Stimulated activated CD8-positive, alpha-beta memory T cell treated with anti-CD3 and anti-CD28 coated beads, Interleukin-15, amount 100 ng/mL, for 1 hour (primary cell): ENCODE measurements at regions not wholly inside any gene's neighbourhood (a gene's known extent, or its start where the extent isn't known, plus 50 kb on each side); places are given as distances from the start of the nearest gene placed in this dataset.
"Not testable (repeated sequence)": the region's sequence is repeated elsewhere in the genome, so short reads cannot be mapped to it uniquely, and the experiment has no call there.

Experiments
- DNase-seq: peaks from one replicate; pipeline ENCODE4 v3.0.0-alpha.2; 2020; ENCODE audit warnings: low read depth

- DNase-seq = no peak
These were observed 288.9 kb downstream of the EDEM1 start for GRCh38 chr3:5476403-5476802.

DNA sequence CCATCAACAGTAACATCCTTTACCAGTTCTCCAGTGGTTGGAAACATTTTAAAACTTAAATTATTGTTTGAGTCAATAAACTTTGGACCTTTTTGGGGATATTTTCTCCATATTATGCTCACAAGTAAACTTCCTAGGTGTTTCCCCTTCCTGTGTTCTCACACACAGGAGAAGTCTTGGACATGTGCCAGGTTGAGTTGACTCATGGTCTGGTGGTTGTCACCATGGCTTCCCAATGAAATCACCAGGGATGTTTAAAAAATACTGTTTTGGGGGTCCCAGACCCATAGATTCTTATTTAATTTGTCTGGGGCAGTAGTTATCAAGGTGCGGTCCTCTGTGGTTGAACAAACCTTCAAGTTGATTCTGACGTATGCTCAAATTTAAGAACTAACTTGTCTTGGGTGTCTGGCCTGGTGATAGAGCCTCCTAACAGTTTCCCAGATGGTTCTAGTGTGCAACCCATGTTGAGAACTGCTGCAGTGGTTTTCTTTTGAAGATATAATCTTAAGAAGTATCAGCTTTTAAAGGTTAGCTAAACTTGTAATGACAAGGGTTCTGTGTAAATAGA is 291.8 kb downstream of the EDEM1 start:
- DNase-seq = no peak

DNA sequence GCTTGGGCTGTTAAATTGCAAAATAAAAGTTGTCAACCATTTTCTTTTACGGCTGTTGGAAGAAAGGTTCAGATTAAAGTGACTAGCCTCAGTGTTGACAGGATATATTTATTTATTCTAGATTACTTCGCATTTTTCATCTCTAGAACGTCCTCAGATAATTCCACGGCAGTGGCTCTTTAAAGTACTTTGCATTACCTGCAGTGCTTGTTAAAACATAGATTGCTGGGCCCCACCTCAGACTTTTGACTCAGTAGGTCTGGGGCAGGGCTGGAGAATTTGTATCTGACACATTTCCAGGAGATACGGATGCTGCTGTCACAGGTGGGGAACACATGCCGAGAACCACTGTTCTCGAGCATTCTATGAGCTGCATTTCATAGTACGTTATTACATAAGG is 292.7 kb downstream of the EDEM1 start:
- no peak for DNase-seq

- DNase-seq = no peak
These were observed 297.9 kb downstream of the EDEM1 start for GRCh38 chr3:5485427-5485826.

DNA sequence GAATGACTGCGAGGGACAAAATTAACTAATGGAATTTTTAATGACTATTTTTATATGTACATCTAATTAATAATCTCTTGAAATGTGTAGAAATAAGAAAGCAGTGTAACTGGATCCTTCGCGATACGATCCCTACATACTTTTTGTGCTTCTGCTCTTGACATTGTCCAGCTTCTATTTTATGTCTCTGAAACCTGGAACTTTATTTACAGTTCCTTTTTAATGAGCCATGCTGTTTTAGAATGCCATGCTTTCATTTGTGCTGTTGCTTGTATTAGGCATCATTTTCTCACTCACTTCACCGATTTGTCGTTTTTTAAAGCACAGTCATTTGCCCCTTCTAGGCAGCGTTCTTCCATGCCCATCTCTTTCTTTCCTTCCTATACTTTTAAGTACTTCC is 301.3 kb downstream of the EDEM1 start:
- DNase-seq = no peak

GRCh38 chr3:5489536-5489935 is 302.0 kb downstream of the EDEM1 start:
- no peak for DNase-seq

DNA sequence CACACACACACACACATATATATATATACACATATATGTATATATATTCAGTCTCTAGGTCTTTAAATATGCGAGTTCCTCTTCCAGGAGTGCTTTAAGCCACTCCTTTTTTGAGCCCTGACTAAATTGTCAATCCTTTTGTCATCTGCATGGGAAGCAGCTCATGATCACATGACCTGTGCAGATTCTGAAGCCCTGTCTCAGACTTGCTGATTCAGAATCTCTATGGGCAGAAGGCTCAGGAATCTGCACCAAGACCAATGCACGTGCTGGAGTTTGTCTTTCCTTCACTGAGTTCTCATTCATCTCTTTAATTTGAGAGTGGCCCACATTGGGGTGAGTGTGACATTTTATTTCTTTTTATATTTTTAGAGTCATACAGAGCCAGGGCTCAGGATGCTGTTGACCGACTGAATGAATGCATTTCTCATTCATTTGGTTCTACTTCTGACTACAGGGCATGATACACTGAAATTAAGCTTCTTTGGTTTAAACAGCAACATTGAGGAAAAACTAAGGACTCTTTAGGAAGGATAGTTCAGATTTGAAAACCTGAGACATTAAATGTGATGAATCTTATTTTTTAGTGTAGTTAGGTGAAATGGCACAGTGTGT is 307.5 kb downstream of the EDEM1 start:
- no peak for DNase-seq

- DNase-seq = no peak
These were observed 310.0 kb downstream of the EDEM1 start for GRCh38 chr3:5497497-5497896.

GRCh38 chr3:5498981-5499380 is 311.5 kb downstream of the EDEM1 start:
- DNase-seq = no peak

GRCh38 chr3:5499404-5499803 is 311.9 kb downstream of the EDEM1 start:
- no peak for DNase-seq

- DNase-seq = no peak
These were observed 315.6 kb downstream of the EDEM1 start for GRCh38 chr3:5503136-5503535.

GRCh38 chr3:5504135-5504534 is 316.6 kb downstream of the EDEM1 start:
- DNase-seq = no peak

- DNase-seq = no peak
These were observed 317.7 kb downstream of the EDEM1 start for GRCh38 chr3:5505163-5505562.

GRCh38 chr3:5505997-5506396 is 318.5 kb downstream of the EDEM1 start:
- DNase-seq = no peak

- not testable (repeated sequence) for DNase-seq
These were observed 321.4 kb downstream of the EDEM1 start for GRCh38 chr3:5508860-5509259.

GRCh38 chr3:5510300-5510699 is 322.8 kb downstream of the EDEM1 start:
- DNase-seq = no peak

GRCh38 chr3:5517921-5518320 is 330.4 kb downstream of the EDEM1 start:
- DNase-seq = no peak

DNA sequence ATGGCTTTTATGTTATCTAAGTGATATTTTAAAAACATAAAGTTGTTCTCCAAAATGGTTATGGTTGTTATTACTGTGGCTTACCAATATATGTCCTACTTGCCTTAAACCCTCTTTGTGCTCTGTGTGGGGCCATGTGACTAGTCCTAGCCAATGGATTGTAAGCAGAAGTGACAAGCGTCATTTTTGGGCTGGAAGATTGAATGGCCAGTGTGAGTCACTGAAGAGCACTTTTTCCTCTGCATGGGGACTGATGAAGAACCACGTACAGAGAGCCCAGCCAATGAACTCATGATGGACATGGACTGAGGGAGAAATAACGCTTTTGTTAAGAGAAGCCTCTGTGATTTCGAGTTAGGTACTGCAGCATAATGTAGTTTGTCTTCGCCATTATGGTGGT is 332.7 kb downstream of the EDEM1 start:
- DNase-seq = no peak

- DNase-seq = no peak
These were observed 335.6 kb downstream of the EDEM1 start for GRCh38 chr3:5523125-5523524.

DNA sequence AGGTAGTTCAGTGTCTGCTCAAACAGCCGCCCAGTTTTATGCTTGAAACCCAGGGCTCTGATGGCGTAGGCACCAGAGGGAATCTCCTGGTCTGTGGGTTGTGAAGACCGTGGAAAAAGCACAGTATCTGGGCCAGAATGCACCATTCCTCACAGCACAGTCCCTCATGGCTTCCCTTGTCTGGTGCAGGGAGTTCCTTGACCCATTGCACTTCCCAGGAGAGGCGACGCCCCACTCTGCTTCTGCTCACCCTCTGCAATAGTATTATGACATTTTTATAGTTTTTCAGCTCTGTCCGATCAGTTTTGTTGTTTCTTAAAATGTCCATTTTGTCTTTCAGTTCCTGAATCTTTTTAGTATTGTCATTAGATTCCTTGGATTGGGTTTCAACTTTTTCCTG is 343.5 kb downstream of the EDEM1 start:
- DNase-seq = no peak

DNA sequence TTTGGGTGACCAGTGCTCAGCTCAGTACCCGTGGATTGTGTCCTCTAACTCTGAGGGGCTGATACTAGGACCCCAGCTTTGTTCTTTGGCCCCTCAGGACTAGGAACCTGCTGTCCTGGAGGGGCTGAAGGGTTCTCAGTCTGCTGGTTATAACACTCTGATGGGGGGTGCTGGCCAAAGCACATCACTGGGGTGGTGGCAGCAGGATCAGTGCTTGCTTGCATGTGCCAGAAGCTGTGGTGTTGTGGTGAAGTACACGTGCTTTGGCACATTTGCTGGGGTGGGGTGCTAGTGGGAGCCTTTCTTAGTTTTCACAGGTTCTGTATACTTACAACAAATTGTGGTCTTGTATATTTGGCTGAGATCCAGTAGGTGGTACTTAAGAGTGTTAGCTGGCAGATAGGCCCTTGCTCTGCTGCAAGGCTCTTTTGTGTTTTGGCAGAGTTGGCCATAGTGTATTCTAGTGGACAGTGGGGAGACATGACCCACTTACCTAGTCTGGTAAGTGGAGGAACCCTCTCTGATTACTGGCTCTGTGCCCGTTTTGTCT is 344.3 kb downstream of the EDEM1 start:
- no peak for DNase-seq

GRCh38 chr3:5540532-5540931 is 353.0 kb downstream of the EDEM1 start:
- DNase-seq = no peak

GRCh38 chr3:5542472-5542871 is 355.0 kb downstream of the EDEM1 start:
- no peak for DNase-seq

- DNase-seq = no peak
These were observed 355.5 kb downstream of the EDEM1 start for GRCh38 chr3:5543047-5543446.
